Osteocyte (in vitro differentiated cells): ENCODE measurements at regions not wholly inside any gene's neighbourhood (a gene's known extent, or its start where the extent isn't known, plus 50 kb on each side); places are given as distances from the start of the nearest gene placed in this dataset.

ENCODE experiments used
- DNase-seq: peaks from one replicate; pipeline ENCODE4 v3.0.0; 2021; ENCODE audit warnings: mixed read lengths; ENCODE audit not compliant: unreplicated experiment; ENCODE audit errors: extremely low spot score
- H3K27ac Mint-ChIP-seq: one replicate; pipeline ENCODE4 v1.8.0; 2021; ENCODE audit warnings: mild to moderate bottlenecking, mixed read lengths; ENCODE audit not compliant: unreplicated experiment
- H3K27me3 Mint-ChIP-seq: one replicate; pipeline ENCODE4 v1.8.0; 2021; ENCODE audit warnings: mixed read lengths; ENCODE audit not compliant: unreplicated experiment
- H3K36me3 Mint-ChIP-seq: one replicate; pipeline ENCODE4 v1.8.0; 2021; ENCODE audit warnings: mixed read lengths; ENCODE audit not compliant: unreplicated experiment
- H3K4me1 Mint-ChIP-seq: one replicate; pipeline ENCODE4 v1.8.0; 2021; ENCODE audit warnings: mixed read lengths; ENCODE audit not compliant: unreplicated experiment
- H3K4me3 Mint-ChIP-seq: one replicate; pipeline ENCODE4 v1.8.0; 2021; ENCODE audit warnings: mild to moderate bottlenecking, moderate library complexity, mixed read lengths; ENCODE audit not compliant: unreplicated experiment
- H3K9me3 Mint-ChIP-seq: one replicate; pipeline ENCODE4 v1.8.0; 2021; ENCODE audit warnings: mixed read lengths; ENCODE audit not compliant: unreplicated experiment
- TF ChIP-seq, protein P1 (sequence below): fragments of 200-600 bp; sonication (generic); IDR thresholded peaks from 2 replicates; pipeline ENCODE4 v1.5.0; 2021; ENCODE audit warnings: antibody characterized with exemption, mild to moderate bottlenecking, moderate library complexity

DNA sequence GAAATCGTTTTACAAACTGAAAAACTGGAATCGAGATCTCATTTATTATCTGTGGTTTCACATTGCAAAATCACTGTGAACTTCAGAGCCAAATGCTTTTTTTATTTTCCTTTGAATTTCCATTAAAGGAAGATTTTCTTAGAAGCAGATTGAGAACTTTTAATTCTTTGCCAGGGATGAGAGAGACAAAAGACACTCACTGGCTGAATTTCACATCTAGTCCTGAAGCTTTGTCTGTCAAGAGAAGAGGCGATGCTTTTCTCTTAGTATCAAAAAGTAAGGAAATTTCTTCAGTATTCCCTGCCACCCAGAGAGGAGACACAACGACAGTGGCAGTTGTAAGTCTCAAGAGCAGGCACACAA, 141.8 kb downstream of the TMEM200A start:
- Mint-ChIP-seq H3K27ac (no peak overlapping the region), H3K4me1 (peaks cover 37% of the 10 kb centered on the region), H3K36me3 (peaks cover 8% of the 10 kb centered on the region), H3K27me3 (no peaks in the 10 kb centered on the region), H3K4me3 (no peak overlapping the region), H3K9me3 (peaks cover 6% of the 10 kb centered on the region)
- no peak for DNase-seq
- TF ChIP-seq, protein P1, sequence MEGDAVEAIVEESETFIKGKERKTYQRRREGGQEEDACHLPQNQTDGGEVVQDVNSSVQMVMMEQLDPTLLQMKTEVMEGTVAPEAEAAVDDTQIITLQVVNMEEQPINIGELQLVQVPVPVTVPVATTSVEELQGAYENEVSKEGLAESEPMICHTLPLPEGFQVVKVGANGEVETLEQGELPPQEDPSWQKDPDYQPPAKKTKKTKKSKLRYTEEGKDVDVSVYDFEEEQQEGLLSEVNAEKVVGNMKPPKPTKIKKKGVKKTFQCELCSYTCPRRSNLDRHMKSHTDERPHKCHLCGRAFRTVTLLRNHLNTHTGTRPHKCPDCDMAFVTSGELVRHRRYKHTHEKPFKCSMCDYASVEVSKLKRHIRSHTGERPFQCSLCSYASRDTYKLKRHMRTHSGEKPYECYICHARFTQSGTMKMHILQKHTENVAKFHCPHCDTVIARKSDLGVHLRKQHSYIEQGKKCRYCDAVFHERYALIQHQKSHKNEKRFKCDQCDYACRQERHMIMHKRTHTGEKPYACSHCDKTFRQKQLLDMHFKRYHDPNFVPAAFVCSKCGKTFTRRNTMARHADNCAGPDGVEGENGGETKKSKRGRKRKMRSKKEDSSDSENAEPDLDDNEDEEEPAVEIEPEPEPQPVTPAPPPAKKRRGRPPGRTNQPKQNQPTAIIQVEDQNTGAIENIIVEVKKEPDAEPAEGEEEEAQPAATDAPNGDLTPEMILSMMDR = no peak

DNA sequence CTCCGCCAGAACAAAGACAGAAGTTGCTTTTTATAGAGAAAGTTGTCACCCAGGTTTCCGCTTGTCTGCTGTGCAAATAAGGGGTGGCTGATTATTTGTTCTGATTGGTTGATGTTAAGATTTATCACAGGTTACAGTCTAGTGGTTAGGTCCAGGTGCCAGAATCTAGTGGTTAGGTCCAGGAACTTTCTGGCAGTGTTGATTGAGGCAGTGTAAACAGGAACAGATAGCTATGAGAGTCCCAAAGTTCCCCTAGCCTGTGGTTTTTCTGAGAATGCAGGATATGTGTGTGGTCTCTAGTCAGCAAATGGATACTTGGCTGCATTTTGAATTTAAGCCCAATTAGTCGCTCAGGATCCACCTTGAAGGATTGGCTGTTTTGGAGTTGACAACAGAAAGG, 148.0 kb downstream of the TMEM200A start:
- TF ChIP-seq, protein P1 = no peak
- Mint-ChIP-seq H3K36me3 (no peaks in the 10 kb centered on the region), H3K27me3 (no peaks in the 10 kb centered on the region), H3K4me1 (peaks cover 4% of the 10 kb centered on the region), H3K27ac (no peak overlapping the region), H3K4me3 (no peak overlapping the region), H3K9me3 (no peaks in the 10 kb centered on the region)
- no peak for DNase-seq

DNA sequence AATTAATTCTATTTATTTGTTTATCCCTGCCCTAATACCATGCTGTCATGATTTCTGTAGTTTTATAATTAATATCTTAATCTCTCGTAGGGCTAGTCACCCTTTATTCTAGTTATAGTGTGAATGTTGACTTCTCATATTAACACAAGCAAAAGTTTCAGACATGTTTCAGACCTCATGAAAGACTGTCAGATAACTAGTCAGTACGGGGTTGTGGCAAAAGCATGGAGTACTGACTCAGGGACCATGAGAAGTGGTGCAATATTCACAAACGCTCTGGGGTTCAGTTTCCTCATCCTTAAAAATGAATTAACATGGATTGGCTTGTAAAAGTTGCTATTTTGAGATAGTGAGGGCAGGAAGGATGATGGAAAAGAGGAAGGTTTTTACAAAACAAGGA, 148.9 kb downstream of the TMEM200A start:
- Mint-ChIP-seq H3K36me3 (no peaks in the 10 kb centered on the region), H3K9me3 (no peaks in the 10 kb centered on the region), H3K27me3 (no peaks in the 10 kb centered on the region), H3K27ac (no peak overlapping the region), H3K4me1 (peaks cover 4% of the 10 kb centered on the region), H3K4me3 (no peak overlapping the region)
- TF ChIP-seq, protein P1 = no peak
- no peak for DNase-seq

DNA sequence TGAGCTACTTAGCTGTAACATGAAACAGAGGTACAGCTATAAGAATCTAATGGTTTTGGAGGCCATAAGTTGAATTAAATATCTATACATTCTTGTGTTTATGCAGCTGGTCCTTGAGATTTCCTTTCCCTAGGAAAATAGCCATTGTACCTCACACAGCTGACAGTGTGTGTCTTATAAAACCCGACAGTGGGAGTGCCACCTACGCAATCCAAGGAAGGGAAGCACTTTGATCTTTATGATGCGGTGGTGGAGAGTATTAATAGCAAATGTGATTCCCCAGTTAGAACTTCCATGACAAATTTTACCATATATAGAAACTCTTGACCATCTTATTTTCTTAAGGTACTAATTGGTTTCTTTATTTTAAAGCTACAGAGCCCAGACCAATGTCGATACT, 149.5 kb downstream of the TMEM200A start:
- TF ChIP-seq, protein P1 = no peak
- H3K27ac Mint-ChIP-seq = no peak overlapping the region
- DNase-seq = no peak
- no peak overlapping the region for H3K4me3 Mint-ChIP-seq
- no peaks in the 10 kb centered on the region for H3K27me3 Mint-ChIP-seq
- H3K9me3 Mint-ChIP-seq = no peaks in the 10 kb centered on the region
- H3K4me1 Mint-ChIP-seq = peaks cover 4% of the 10 kb centered on the region
- H3K36me3 Mint-ChIP-seq = no peaks in the 10 kb centered on the region

DNA sequence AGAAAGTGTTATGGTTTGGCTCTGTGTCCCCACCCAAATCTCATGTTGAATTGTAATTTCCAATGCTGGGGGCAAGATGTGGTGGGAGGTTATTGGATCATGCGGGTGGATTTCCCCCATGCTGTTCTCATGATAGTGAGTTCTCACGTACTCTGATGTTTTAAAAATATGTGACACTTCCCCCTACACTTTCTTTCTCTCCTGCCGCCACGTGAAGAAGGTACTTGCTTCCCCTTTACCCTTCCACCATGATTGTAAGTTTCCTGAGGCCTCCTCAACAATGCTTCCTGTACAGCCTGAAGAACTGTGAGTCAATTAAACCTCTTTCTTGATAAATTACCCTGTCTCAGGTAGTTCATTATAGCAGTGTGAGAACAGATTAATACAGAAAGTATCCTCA, 150.8 kb downstream of the TMEM200A start:
- Mint-ChIP-seq H3K4me1 (peaks cover 4% of the 10 kb centered on the region), H3K27me3 (no peaks in the 10 kb centered on the region), H3K4me3 (no peak overlapping the region), H3K27ac (no peak overlapping the region), H3K9me3 (no peaks in the 10 kb centered on the region), H3K36me3 (no peaks in the 10 kb centered on the region)
- TF ChIP-seq, protein P1 = no peak
- DNase-seq = no peak
